Embryonic facial prominence (tissue), 1 donor: ENCODE measurements at regions not wholly inside any gene's neighbourhood (a gene's known extent, or its start where the extent isn't known, plus 50 kb on each side); places are given as distances from the start of the nearest gene placed in this dataset.

Experiments
- DNase-seq: peaks from one replicate; pipeline ENCODE4 v3.0.0-alpha.2; 2016; ENCODE audit errors: extremely low spot score

GRCh38 chr22:48248901-48249455 is 1486.5 kb downstream of the TBC1D22A start:
- no peak for DNase-seq

- no peak for DNase-seq
These were observed 1485.4 kb downstream of the TBC1D22A start for GRCh38 chr22:48247829-48248228.

- DNase-seq, result no peak
These were observed 1482.7 kb downstream of the TBC1D22A start for GRCh38 chr22:48245196-48245485.

GRCh38 chr22:48244388-48245195 is 1482.1 kb downstream of the TBC1D22A start:
- DNase-seq, result no peak

GRCh38 chr22:48242461-48242864 is 1480.0 kb downstream of the TBC1D22A start:
- DNase-seq, result no peak

- DNase-seq, result no peak
These were observed 1479.2 kb downstream of the TBC1D22A start for GRCh38 chr22:48241658-48242057.

GRCh38 chr22:48240935-48241230 is 1478.4 kb downstream of the TBC1D22A start:
- DNase-seq, result no peak

- no peak for DNase-seq
These were observed 1477.9 kb downstream of the TBC1D22A start for GRCh38 chr22:48240148-48240934.

GRCh38 chr22:48239461-48240147 is 1477.2 kb downstream of the TBC1D22A start:
- no peak for DNase-seq

- no peak for DNase-seq
These were observed 1476.5 kb downstream of the TBC1D22A start for GRCh38 chr22:48238966-48239365.

- no peak for DNase-seq
These were observed 1476.0 kb downstream of the TBC1D22A start for GRCh38 chr22:48238284-48238915.

- no peak for DNase-seq
These were observed 1475.2 kb downstream of the TBC1D22A start for GRCh38 chr22:48237466-48238283.

GRCh38 chr22:48236261-48236660 is 1473.8 kb downstream of the TBC1D22A start:
- DNase-seq, result no peak

GRCh38 chr22:48235744-48236143 is 1473.3 kb downstream of the TBC1D22A start:
- no peak for DNase-seq

- no peak for DNase-seq
These were observed 1471.6 kb downstream of the TBC1D22A start for GRCh38 chr22:48234011-48234410.

GRCh38 chr22:48233586-48233985 is 1471.1 kb downstream of the TBC1D22A start:
- no peak for DNase-seq

- no peak for DNase-seq
These were observed 1466.0 kb downstream of the TBC1D22A start for GRCh38 chr22:48228468-48228867.

GRCh38 chr22:48227341-48228018 is 1465.0 kb downstream of the TBC1D22A start:
- DNase-seq, result no peak

GRCh38 chr22:48226026-48227013 is 1463.9 kb downstream of the TBC1D22A start:
- DNase-seq, result no peak
